ENCODE measurements at regions not wholly inside any gene's neighbourhood (a gene's known extent, or its start where the extent isn't known, plus 50 kb on each side); places are given as distances from the start of the nearest gene placed in this dataset.

DNA sequence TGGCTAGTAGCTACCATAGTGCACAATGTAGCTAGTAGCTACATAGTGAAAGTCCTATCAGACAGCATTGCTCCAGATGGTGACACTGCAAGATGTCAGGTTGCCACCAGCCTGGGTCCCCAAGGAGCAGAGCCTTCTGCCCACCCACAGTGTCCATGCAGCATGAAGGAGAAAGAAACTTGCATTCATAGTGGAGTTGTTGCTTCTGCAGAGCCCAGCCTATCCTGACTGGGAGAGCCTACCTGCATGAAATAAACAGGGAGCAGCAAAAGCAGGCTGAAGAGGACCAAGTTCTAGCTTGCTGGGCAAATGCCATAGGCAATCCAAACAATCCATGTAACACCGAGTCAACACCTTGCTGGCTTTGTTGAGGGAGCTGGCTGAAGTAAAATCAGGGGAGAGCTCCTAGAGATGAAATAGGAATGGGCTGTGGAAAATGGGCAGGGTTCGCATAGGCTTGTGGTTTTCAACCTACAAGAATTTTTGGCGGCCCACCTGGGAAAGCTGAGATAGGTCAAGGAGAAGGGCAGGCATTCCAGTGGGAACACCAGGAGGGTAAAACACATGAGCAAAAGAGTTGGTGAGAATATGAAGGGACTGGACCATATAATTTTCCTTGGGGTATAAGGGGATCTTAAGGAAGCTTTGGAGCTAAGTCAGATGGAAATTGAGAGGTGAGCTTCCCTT is 195.8 kb downstream of the CYP26B1 start:
- no peak for DNase-seq

DNA sequence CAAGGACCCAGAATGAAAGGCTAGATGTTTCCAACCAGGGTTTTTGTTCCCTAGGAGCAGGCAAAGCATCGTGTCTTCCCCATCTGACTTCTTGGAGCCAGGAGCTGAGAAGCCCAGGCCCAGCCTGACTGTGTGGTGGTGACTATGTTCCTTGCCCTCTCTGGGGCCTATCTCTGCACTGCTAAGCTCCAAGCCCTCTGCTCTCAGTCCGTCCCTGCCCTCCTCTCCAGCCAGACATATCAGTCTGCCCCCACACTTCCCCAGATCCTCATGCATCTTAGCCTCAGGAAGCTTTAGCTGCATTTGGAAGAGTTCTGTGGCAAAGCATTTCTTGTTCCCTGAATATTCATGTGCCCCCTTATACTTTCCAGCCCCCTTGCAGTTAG is 196.6 kb downstream of the CYP26B1 start:
- DNase-seq, result no peak

DNA sequence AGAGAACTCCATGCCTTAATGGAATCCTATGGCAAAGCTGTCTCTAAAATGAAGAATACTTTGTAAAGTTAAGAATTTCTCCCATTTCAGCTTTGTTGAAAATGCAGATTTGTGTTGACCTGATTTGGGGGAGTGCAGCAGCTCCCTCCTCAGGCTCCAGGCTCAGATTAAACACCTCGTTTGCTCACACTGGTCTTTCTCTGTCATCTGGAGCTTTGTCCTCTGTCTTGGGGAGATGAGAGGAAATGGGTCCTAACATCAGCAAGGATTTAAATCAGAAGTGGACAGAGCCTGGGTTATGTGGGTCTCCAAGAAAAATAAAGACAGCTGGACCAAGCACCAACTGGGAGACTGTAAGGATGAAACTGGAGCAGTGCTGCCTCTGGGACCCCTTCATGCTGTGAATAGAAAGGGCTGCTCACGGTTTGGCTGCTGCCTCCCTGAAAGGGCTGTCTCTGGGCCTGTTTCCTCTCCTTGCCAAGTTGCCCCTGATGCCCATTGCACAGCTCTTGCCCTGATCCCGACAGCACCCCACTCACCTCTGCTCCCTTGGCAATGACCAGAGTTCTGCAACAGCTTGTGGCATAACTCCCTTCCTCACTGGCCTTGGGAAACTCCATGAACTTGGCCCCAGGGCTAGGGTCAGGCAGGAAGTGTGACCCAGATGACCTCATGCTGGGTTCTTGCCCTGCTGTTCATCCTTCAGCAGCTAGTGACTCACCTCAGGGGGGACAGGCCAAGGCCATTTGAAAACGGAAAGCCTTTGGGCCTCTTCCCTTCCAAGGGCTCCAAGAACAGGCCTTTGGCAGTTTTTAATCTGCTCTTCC is 197.2 kb downstream of the CYP26B1 start:
- DNase-seq, result no peak

DNA sequence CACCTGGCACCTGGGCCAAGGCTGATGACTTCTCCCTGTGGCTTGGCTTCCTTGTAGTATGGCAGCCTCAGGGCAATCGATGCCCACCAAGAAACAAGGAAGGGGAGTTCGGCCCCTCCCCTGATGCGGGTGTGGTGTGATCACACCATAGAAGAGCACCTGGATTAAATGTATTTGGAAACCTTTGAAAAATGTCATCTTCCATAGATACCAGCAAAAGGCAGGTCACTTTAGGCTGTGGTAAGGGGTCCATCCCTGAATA is 198.2 kb downstream of the CYP26B1 start:
- DNase-seq, result no peak

DNA sequence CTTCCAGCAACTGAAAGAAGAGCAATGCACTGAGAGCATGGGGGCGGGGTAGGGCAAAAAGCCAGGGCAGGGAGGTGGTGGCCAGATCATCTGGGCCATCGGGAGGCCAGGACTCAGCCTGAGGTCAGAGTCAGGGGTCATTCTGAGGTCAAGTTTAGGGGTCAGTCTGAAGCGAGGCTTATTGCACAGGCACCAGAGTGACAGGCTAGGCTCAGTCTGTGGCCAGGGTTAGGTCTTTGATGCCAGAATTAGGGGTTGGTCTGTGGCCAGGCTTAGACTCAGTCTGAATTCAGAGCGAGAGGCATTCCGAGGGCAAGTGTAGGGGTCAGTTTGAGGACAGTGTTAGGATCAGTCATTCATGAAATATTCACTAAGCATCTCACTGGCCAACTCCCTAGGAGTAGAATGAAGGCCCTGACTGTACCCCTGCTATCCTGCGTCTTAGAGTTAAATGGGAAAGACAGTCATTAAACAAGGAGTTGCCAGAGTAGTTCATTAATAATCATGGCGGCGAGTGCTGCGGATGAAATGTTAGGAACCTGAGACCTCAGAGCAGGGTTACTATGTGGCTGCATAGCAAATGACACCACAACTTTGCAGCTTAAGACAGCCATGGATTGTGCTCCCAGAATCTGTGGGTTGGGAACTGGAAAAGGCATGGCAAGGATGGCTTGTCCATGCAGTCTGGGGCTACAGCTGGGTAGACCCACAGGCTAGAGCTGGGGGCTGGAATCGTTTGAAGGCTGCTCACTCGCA is 198.7 kb downstream of the CYP26B1 start:
- no peak for DNase-seq

DNA sequence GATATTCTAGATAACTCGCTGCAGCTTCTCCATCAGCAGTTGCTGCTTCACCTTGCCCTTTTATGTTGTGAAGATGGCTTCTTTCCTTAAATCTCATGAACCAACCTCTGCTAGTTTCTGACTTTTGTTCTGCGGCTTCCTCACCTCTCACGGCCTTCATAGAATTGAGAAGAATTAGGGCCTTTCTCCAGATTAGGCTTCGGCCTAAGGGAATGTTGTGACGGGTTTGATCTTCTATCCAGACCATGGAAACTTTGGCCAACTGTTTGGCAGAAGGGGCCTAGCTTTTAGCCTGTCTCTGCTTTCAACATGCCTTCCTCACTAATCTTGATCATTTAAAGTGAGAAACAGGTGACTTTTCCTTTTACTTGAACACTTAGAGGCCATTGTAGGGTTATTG is 199.9 kb downstream of the CYP26B1 start:
- no peak for DNase-seq

DNA sequence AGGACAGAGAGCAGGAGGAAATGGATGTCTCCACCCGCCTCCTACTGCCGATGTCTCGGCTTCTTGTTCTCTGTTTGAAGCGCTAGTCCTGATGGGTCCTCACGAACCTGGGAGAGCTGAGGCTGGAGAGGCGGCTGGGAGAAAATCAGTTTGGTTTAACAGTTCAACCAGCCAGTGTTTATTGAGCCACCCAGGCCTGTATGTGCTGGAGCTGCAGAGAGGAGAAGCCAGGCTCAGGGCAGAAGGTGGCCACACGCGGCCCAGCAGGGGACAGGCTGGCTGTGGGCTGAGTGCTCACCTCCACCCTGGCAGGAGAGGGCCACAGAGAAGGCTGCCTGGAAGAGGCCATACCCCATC is 202.1 kb downstream of the CYP26B1 start:
- DNase-seq, result no peak

DNA sequence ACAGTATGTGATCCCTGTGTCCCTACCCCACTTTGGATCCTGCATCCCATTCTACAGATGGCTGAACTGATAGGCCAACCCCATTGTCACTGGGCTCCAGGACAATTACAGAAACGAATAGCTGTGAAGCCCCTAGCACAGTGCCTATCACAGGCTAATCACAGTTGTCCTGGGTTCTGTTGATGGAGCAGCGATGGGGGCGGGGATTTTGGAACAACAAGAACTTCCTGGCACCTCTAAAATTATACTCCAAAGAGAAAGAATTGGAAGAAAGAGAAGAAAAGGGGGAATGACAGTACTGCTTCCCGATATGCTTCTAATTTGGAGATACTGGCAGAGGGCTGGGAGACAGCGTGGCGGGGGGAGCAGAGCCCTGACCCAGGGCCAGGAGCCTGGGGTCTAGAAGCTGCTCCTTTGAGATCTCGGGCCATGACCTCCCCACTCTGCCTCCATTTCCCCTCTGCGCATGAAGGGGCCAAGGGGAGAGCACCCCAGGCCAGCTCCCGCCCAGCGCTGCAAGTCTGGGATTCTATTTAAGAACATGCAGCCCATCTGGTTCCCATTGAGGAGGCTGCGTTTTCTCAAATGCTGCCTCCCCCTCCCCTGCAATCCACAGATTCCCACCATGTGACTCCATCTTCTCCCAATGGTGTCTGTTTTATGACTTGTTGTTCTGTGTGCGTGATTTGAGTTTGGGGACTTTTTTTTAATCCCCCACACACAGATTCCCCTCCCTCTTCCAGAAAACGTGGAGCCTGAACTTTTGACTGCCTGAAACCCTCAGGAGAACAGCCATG is 202.7 kb downstream of the CYP26B1 start:
- no peak for DNase-seq

DNA sequence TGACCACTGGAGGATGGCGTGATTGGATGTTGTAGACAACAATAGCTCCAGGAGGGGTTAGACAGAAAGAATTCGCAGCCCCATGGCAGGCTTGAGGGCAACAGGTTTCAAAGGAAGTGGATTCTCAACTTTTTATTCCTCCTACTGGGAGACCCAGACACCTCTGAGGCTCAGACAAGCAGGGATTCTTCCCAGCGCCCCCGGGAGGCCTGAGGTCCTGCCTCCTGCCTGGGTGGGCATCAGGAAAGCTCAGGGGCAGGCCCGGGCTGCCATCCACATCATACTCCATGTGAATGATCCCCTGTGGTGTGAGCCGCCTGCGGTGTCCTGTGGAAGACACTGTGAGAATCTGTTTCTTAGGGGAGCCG is 203.5 kb downstream of the CYP26B1 start:
- DNase-seq, result no peak

DNA sequence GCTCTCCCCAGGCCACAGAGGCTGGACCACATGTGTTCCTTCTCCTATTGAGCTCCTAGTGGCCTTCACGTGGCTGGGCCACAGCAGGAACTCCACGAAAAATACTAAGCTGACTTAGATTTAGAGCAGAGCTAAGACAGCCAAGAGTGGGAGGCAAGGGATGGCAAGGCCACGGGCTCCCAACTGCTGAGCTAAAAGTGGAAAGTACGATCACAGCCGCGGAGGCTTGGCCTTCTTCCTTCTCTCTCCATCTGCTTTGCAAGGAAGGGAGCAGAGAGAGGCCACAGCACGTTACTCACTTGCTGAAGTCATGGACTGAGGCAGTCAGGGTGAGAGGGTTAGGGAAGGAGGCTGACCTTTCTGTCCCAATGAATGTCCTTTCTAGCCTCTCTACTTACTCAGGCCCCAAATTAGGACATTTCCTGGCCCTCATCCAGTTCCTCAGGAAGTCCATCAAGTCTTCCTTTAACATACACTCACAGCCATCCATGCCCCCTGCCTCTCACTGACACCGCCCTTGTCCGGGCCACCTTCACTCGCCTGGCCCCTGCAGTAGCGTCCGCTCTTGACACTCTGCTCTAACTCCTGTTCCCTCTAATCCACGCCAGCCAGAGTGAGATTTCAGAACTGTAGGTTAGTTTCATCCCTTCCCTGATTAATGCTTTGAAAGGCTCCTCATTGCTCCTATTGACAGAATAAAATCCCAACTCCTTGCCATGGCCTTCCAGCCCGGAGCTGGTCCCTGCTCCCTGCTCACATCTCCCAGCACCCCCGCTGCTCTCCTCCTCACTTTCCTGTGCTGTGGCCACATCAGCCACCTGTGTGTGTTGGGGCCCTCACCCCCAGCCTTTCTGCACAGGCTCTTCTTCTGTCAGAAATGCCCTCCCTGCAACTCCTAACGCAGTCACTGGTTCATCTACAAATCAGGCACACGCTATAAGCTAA is 204.2 kb downstream of the CYP26B1 start:
- no peak for DNase-seq

DNA sequence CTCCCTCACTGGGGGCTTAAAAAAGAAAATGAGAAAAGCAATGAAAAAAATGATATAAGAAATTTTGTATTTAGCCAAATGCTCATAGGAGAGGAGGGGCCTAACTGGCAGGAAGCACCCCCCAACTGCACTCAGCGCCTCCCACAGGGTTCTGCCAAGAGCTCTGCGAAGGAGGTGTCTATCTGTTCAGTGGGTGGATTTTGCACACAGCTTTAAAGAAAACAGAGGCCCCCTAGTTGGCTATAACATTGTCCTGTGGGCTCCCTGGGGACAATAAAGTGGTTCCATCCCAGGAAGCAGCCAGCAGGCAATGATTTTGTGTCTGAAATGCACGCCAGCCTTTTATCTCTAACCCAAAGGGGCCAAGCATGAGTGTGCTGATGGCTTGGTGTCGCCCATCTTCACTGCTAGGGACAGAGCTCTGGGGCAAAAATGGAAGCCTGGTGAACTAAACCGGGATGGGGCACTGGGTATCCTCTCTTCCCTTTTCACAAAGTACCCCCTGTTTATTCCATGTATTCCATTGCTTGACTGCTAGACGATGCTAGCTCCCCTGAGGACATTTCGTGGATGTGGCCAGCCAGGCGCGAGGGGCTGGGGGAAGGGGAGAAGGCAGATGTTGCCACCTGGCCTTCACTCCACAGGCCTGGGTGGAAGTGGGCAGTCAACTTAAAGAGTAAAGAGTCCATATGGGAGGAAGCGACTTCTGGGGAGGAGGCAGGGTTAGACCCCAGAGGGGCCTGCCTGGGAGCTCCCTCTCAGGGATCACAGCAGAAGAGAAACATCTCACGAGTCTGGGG is 205.7 kb downstream of the CYP26B1 start:
- no peak for DNase-seq

DNA sequence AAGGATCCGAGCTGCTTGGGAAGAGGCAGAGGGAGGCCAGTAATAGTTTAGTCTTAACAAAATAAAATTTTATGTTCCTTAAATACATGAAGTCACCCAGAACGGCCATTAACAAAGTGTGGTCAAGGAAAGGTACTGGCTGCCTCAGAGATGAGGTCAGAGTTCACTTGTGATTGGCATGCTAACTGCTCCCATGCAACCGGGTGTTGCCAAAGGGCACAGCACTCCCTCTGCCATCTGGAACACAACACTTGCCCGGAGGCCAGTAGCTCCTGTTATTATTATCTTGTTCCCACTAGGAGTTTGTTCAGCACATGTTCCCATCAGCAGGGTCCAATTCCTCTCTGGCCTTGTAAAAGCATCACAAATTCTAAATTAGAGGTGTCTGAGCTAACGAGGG is 207.0 kb downstream of the CYP26B1 start:
- no peak for DNase-seq

DNA sequence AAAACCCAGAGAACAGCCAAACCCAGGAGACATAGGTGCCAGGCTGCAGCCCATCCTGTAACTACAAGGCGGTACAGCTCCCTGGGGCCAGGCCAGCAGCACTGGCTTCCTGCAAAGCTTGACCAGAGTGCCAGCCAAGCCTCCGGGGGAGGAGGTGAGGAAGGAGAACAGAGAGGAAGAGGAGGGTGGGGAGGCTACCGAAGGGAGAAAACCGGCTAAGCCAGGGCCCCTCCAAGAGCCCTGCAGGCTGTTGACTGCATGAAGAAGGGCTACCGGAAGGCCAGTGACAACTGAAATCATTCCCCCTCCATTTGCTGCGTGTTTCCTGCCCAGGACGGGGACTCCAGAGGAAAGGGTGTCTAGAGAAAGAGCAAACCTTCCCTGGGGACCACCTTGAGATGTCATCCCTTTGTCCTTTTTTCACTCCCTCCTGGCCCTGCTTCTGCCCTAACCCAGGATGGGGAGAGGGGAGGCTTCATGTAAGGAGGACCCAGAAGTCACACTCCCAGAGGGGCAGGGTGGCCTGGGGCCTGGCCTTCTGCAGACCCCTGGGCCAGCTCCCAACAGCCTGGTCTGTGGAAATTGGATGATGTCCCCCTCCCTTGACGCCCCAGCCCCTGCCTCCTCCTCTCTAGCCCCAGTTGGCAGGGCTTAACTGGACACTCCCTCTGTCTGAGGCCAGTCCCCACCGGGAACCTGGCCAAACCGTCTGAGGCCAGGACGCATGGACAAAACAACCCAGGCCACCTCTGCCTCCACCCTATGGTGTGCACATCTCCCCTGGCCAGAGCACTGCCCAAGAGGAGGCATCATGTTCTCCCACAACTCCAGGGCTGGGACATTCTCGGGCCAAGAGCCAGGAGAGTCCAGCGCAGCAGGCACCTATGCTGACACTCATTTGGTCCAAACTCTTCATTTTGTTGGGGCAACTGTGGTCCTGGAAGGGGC is 207.8 kb downstream of the CYP26B1 start:
- DNase-seq, result no peak

DNA sequence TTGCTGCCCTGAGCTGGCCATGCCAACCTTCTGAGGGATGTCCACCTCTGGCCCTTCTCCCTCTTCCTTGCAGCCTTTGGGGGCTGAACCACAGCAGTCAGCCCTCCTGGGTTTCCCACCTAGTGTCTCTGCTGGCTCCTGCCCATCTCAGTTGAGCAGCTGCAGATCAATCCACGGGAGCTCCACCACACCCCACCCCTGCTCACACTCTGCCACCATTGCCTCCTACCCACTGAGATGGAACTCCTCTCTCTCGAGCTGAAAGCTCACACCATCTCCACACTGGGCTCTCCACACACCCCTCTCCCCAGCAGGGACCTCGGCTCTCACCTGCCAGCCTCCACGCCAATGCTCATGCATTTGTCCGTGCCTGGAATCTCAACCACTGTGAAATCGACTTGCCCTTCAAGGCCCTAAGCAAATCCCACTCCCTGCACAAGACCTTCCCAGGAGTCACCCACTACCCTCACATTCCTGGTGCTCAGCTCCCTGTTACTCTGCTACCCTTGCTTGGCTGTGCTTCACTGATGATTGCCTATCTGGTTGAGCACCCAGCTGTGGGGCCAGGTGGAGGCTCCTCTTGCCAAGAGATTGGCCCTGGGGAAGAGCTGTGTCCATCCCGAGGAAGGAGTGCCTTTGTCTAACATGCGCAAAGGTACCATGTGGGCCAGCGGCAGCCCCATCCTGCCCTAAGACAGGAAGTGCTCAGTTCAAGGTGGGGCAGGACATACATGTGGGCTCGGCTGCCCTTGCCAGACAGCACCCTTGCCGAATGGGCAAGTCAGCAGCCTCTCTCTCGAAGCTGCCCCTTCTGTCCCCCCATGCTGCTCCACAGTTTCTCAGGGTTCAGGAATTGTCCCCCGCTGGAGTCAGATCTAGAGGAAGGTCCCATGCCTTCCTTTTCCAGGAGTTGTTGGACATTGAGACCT is 208.7 kb downstream of the CYP26B1 start:
- DNase-seq, result no peak

DNA sequence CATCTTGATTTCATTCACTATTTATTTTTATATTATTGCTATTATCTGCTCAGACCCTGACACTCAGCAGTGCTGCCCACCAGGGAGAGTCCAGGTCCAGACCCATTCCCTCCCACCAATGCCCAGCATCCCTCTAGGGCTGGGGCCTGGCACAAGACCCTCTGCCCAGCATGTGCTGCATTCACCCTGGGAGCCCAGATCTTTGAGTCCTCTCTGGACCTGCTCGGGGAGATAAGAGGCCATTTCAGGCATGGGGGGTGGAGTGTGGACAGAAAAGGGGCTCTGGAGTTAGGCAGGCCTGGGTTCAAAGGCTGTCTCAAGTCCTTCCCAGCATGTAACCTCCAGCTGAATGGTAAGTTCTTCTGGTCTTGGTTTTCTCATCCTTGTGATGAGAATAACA is 209.6 kb downstream of the CYP26B1 start:
- DNase-seq, result no peak

DNA sequence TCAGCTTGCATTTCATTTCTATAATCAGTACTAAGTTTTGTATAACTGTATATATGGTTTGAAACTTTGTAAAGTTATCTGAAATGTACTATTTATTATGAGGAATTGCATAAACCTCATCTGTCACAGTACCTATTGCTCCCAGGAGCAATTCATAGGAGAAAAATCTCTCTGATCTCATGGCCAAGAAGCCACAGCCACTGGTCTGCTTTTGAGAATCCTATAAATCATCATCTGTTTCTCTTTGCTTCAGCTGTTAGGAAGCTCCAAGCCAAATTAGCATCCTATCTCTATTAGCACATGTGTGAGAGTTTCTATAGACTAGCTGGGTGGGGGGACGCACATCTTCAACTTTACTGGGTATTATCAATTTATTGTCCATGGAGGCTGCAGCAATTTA is 210.3 kb downstream of the CYP26B1 start:
- DNase-seq, result no peak

DNA sequence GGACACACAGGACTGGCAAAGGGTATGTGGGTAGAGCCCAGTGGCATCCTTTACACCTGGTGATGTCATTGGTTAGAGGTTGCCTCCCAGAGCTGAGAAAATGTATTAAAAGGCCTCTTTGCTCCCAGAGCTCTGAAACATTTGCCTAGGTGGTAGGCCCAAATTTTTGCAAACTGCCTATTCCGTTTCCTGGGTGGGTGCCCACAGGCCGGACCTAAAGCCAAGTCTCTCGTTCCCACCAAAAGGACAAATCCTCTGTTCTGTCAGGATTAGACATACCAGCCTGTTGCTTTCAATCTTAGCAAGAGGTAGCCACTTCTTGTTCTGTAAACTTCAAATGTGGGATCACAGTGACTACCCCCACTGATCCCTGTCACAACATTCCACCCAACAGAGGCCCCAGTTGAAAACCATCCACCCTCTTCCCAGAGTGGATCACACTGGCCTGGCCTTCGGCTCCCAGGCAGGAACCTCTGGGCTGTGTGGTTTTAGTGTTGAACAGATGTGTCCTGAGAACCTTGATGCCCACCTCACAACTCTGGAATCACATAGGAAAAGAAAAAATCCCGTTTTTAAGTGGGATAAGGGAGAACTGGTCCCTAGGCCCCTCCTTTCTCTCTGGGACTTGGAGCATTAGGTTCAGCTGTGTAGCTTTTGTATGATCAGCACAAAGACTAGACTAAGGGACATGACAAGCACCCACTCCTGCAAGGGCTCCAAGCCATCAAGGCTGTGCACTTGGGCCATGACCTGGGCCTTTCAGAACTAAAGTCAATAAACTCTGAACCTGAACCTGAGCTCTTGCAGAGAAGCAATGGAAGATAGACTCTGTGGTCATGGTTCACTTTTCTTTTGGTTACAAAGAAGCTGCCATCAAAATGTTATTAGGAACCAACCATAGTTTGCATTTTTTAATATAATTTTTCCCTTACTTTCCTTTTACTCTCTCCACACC is 211.3 kb downstream of the CYP26B1 start:
- no peak for DNase-seq
